ENCODE measurements at regions not wholly inside any gene's neighbourhood (a gene's known extent, or its start where the extent isn't known, plus 50 kb on each side); places are given as distances from the start of the nearest gene placed in this dataset.

DNA sequence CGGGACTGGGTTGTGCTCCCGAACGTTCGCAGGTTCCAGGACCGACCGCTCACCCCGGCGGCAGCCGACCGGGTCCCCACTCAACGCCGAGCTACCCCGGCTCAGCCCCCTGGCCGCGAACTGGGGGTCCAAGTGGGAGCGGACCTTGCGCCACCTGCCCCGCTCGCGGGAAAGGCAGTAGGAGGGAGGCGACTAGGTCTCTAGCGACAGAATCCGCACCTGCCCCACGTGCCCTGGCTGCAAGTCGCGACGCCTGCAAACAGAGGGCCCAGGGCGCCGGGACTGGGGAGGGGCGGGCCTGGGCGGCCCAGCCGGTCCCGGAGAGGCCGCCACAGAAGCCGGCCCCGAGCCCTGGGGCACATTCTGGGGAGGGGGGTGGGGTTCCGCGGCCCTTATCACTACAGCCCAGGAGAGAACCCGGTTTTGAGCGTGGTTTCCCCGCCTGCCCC is 239.2 kb upstream of the CPNE8 start:
- Histone ChIP-seq H3K9me2 (ENCODE audit: insufficient read depth) (no peaks in the 10 kb centered on the region), H3F3A (ENCODE audit: insufficient read depth, low read depth) (no peaks in the 10 kb centered on the region), H3K27ac (no peak overlapping the region), H4K20me1 (ENCODE audit: insufficient read depth) (no peaks in the 10 kb centered on the region), H3K27me3 (ENCODE audit: insufficient read depth, low read depth) (no peaks in the 10 kb centered on the region), H3K36me3 (ENCODE audit: low read depth) (no peaks in the 10 kb centered on the region), H3K4me3 (peak overlapping the region; percentile 70; the same call in 1 of the 2 replicates), H3K4me2 (peak overlapping the region; percentile 92), H3K9me3 (ENCODE audit: insufficient read depth, low read depth) (no peaks in the 10 kb centered on the region), H2AFZ (peak overlapping the region; percentile 88; the same call in 1 of the 2 replicates), H3K4me1 (replicated peaks; ENCODE audit: insufficient read depth) (peaks cover 4% of the 10 kb centered on the region; the same call in 1 of the 2 replicates), H3K79me2 (ENCODE audit: low read depth) (no peaks in the 10 kb centered on the region)
- BruUV-seq (replicated peaks): no TSS peak
- ChIA-PET POLR2A (ENCODE audit: unreplicated experiment) (no interaction called here), CTCF (no interaction called here)
- DNase-seq: no peak
- intact Hi-C loops (cut with micrococcal nuclease; ENCODE audit: unreplicated experiment): loop anchor here (5.0 kb wide), 1 partner anchor 128 kb away; no protein-coding TSS in a partner anchor
- TF ChIP-seq EZH2 (IDR thresholded peaks at IDR 0.05; ENCODE audit: low read depth): no peak
- TF ChIP-seq, protein P1, sequence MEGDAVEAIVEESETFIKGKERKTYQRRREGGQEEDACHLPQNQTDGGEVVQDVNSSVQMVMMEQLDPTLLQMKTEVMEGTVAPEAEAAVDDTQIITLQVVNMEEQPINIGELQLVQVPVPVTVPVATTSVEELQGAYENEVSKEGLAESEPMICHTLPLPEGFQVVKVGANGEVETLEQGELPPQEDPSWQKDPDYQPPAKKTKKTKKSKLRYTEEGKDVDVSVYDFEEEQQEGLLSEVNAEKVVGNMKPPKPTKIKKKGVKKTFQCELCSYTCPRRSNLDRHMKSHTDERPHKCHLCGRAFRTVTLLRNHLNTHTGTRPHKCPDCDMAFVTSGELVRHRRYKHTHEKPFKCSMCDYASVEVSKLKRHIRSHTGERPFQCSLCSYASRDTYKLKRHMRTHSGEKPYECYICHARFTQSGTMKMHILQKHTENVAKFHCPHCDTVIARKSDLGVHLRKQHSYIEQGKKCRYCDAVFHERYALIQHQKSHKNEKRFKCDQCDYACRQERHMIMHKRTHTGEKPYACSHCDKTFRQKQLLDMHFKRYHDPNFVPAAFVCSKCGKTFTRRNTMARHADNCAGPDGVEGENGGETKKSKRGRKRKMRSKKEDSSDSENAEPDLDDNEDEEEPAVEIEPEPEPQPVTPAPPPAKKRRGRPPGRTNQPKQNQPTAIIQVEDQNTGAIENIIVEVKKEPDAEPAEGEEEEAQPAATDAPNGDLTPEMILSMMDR (conservative IDR thresholded peaks at IDR 0.05): no peak

DNA sequence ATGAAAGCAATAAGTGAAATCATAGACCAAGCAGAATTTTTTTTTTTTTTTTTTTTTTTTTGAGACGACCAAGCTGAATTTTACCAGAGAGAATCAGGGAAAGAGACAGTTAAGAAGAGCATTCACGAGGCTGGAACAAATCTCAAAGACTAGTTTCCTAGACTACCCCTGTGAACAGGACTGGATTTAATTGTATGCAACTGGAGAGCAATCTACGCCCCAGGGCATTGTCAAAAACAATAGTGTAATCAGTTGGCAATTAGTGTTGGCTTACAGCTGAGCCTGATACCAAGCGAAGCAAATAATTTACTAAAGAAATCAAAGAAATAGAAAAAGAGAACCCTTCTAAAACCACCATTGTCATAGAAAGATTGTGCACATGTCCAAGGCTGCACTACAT is 232.9 kb upstream of the CPNE8 start:
- Histone ChIP-seq H3K9me2 (ENCODE audit: insufficient read depth) (no peaks in the 10 kb centered on the region), H3K9me3 (ENCODE audit: insufficient read depth, low read depth) (no peaks in the 10 kb centered on the region), H3K79me2 (ENCODE audit: low read depth) (no peaks in the 10 kb centered on the region), H3K4me1 (replicated peaks; ENCODE audit: insufficient read depth) (no peaks in the 10 kb centered on the region), H3K27ac (no peak overlapping the region), H3F3A (ENCODE audit: insufficient read depth, low read depth) (no peaks in the 10 kb centered on the region), H3K4me2 (no peak overlapping the region), H3K27me3 (ENCODE audit: insufficient read depth, low read depth) (no peaks in the 10 kb centered on the region), H3K36me3 (ENCODE audit: low read depth) (no peaks in the 10 kb centered on the region), H4K20me1 (ENCODE audit: insufficient read depth) (no peaks in the 10 kb centered on the region), H3K4me3 (no peak overlapping the region), H2AFZ (no peak overlapping the region)
- DNase-seq: no peak
- ChIA-PET POLR2A (ENCODE audit: unreplicated experiment) (no interaction called here), CTCF (no interaction called here)
- TF ChIP-seq, protein P1 (conservative IDR thresholded peaks at IDR 0.05): no peak
- TF ChIP-seq EZH2 (IDR thresholded peaks at IDR 0.05; ENCODE audit: low read depth): no peak
- no TSS peak for BruUV-seq (replicated peaks)
- intact Hi-C loops (cut with micrococcal nuclease; ENCODE audit: unreplicated experiment): no loop called here

DNA sequence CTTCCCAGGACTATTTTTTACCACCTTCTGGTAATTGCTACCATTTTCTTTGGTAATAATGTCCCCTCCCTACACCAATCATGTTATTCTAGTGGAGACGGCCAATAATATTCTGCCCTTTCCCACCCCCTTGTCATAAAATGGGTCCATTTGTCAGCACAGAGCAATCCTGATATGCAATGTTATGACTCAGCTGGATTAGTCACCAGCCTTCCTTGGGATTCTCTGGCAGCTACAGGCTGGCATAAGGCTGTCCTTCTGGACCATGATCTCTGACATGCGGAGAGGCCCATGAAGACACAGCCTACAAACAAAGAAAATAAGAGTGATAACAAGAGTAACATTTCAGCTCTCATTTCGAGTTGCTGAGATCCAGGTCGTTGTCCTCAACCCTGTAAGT is 222.0 kb upstream of the CPNE8 start:
- Histone ChIP-seq H3K27me3 (ENCODE audit: insufficient read depth, low read depth) (no peaks in the 10 kb centered on the region), H3K79me2 (ENCODE audit: low read depth) (no peaks in the 10 kb centered on the region), H2AFZ (no peak overlapping the region), H3K4me3 (no peak overlapping the region), H3K9me3 (ENCODE audit: insufficient read depth, low read depth) (peaks cover 3% of the 10 kb centered on the region; the same call in 1 of the 2 replicates), H3K9me2 (ENCODE audit: insufficient read depth) (no peaks in the 10 kb centered on the region), H3K27ac (no peak overlapping the region), H3K36me3 (ENCODE audit: low read depth) (no peaks in the 10 kb centered on the region), H3F3A (ENCODE audit: insufficient read depth, low read depth) (no peaks in the 10 kb centered on the region), H3K4me1 (replicated peaks; ENCODE audit: insufficient read depth) (peaks cover 8% of the 10 kb centered on the region; the same call in 1 of the 2 replicates), H3K4me2 (no peak overlapping the region), H4K20me1 (ENCODE audit: insufficient read depth) (no peaks in the 10 kb centered on the region)
- BruUV-seq (replicated peaks): no TSS peak
- TF ChIP-seq, protein P1 (conservative IDR thresholded peaks at IDR 0.05): no peak
- TF ChIP-seq EZH2 (IDR thresholded peaks at IDR 0.05; ENCODE audit: low read depth): no peak
- ChIA-PET POLR2A (ENCODE audit: unreplicated experiment) (no interaction called here), CTCF (no interaction called here)
- DNase-seq: no peak
- intact Hi-C loops (cut with micrococcal nuclease; ENCODE audit: unreplicated experiment): no loop called here
